ENCODE measurements at regions not wholly inside any gene's neighbourhood (a gene's known extent, or its start where the extent isn't known, plus 50 kb on each side); places are given as distances from the start of the nearest gene placed in this dataset.

- TF ChIP-seq CTCF (IDR thresholded peaks at IDR 0.05) (no peak), POLR2A (IDR thresholded peaks at IDR 0.05) (no peak), POLR2AphosphoS5 (IDR thresholded peaks at IDR 0.05) (no peak), EP300 (IDR thresholded peaks at IDR 0.05; ENCODE audit: low read depth) (no peak)
Measured at GRCh38 chr10:105725007-105725406, 1083.9 kb downstream of the SORCS3 start.
